Ovary (tissue), 7 donors: ENCODE measurements at regions not wholly inside any gene's neighbourhood (a gene's known extent, or its start where the extent isn't known, plus 50 kb on each side); places are given as distances from the start of the nearest gene placed in this dataset.

Source experiments
- DNase-seq, 5 donors: peaks; one replicate each; pipeline ENCODE4 v3.0.0-alpha.2; 2019 to 2020
- H3K27ac ChIP-seq, 2 donors: fragments of 200-600 bp; one replicate each; pipeline versions ENCODE4 v1.5.1 to v1.8.0; 2019 to 2022
- H3K27me3 ChIP-seq: fragments of 200-600 bp; one replicate; pipeline ENCODE4 v1.8.0; 2022
- H3K36me3 ChIP-seq: fragments of 200-600 bp; sonication (generic); one replicate; pipeline ENCODE4 v1.5.1; 2019
- H3K4me1 ChIP-seq: one replicate; pipeline ENCODE4 v1.8.1; 2013; ENCODE audit warnings: mild to moderate bottlenecking, moderate library complexity; ENCODE audit not compliant: insufficient read depth
- H3K4me3 ChIP-seq: fragments of 200-600 bp; sonication (generic); one replicate; pipeline ENCODE4 v1.5.1; 2017
- H3K9me3 ChIP-seq, 2 donors: fragments of 200-600 bp in 1 of 2; sonication (generic) in 1 of 2; one replicate each; pipeline versions ENCODE4 v1.5.1 to v1.8.1; 2013 to 2019; ENCODE audit warnings: mild to moderate bottlenecking in 1 of 2, moderate library complexity in 1 of 2
- EP300 ChIP-seq: sonication (generic); formaldehyde crosslinking; IDR thresholded peaks from one replicate; pipeline ENCODE4 v1.6.1; 2017; ENCODE audit warnings: antibody characterized with exemption
- POLR2A ChIP-seq: fragments of 450-650 bp; IDR thresholded peaks from one replicate; pipeline ENCODE4 v1.6.1; 2017; ENCODE audit warnings: antibody characterized with exemption, mild to moderate bottlenecking, moderate library complexity
- whole genome bisulfite sequencing, 3 donors: extraction: QIAGEN DNeasy Blood & Tissue Kit in 1 of 3; methylation state at CpG; one replicate each; pipeline versions ENCODE4 v1.1.5 to v1.1.7; 2013 to 2017; 5-methylcytosine and 5-hydroxymethylcytosine counted together
- intact Hi-C, 4 donors: fragments of 100-400 bp; cut with DNase I; formaldehyde crosslinking; loops; one replicate each; pipeline versions ENCODE4 v1.11.0 to v1.15.1; 2022 to 2023
- TF ChIP-seq, protein P1 (sequence below), 3 donors: fragments of 450-650 bp in 2 of 3; fragments of 200-600 bp in 1 of 3; IDR thresholded peaks; one replicate each; pipeline versions ENCODE4 v1.5.1 to v1.8.0; 2016 to 2022; ENCODE audit warnings: antibody characterized with exemption in 3 of 3, mild to moderate bottlenecking in 1 of 3
- donor health status: DM: no; HTN: no; CAD: no; lungs with moderate emphysema.
- donor health status: DM: no; HTN: no; CAD: no.
- donor health status: Bipolar disorder and iron deficiency.
- donor health status: DM: no; HTN: no; CAD: no.
- donor health status: DM: yes; HTN: yes; CAD: no.

DNA sequence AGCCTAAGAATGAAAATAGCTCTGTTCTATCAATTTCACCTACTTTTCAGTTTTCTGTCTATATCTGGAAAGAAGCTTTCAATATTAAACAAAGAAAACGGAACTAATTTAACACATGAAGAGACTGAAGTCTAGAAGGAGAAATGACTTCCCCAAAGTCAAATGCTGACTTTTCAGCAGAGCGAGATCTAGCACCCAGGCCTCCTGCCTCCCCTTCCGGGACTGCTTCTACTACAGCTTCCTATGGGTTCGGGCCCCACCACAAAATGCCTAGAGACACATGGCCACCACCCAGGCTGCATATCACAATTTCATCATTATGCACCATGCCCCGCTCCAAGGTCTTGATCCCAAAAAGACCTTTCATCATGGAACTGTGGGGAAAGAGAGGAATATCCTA is 104.5 kb downstream of the SST start:
- no peak overlapping the region for H3K4me3 ChIP-seq
- H3K4me1 ChIP-seq: no peaks in the 10 kb centered on the region
- no peak overlapping the region for H3K27ac ChIP-seq
- DNase-seq: no peak
- 95 to 97% (median 95%) methylated on average over 5 of the region's 5 CpGs for WGBS, 3 donors
- H3K27me3 ChIP-seq: no peaks in the 10 kb centered on the region
- intact Hi-C loops: no loop called here
- H3K9me3 ChIP-seq: no peaks in the 10 kb centered on the region
- no peaks in the 10 kb centered on the region for H3K36me3 ChIP-seq
- TF ChIP-seq, protein P1, sequence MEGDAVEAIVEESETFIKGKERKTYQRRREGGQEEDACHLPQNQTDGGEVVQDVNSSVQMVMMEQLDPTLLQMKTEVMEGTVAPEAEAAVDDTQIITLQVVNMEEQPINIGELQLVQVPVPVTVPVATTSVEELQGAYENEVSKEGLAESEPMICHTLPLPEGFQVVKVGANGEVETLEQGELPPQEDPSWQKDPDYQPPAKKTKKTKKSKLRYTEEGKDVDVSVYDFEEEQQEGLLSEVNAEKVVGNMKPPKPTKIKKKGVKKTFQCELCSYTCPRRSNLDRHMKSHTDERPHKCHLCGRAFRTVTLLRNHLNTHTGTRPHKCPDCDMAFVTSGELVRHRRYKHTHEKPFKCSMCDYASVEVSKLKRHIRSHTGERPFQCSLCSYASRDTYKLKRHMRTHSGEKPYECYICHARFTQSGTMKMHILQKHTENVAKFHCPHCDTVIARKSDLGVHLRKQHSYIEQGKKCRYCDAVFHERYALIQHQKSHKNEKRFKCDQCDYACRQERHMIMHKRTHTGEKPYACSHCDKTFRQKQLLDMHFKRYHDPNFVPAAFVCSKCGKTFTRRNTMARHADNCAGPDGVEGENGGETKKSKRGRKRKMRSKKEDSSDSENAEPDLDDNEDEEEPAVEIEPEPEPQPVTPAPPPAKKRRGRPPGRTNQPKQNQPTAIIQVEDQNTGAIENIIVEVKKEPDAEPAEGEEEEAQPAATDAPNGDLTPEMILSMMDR (IDR thresholded peaks at IDR 0.05): no peak
- TF ChIP-seq EP300 (no peak), POLR2A (no peak)

DNA sequence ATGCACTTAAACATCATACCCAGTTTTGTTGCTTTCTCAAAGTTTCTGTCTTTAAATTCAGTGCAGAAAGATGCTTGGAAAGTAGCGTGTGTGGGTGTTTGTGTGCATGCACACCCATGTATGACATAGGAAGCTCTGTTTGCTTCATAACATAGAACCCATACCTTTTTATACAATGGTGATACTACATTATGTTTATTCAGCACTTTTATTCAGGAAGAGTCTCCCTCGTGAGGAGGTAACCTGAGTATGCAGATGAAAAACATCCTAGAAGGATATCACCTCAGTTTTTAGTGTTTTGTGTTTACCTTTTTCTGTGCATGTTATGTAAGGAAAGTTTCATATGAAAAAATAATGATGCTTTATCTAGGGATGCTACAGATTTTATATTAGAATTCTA is 111.2 kb downstream of the SST start:
- intact Hi-C loops: no loop called here
- Histone ChIP-seq H3K27me3 (no peaks in the 10 kb centered on the region), H3K36me3 (no peaks in the 10 kb centered on the region), H3K4me1 (no peaks in the 10 kb centered on the region), H3K27ac (no peak overlapping the region), H3K4me3 (no peak overlapping the region), H3K9me3 (no peaks in the 10 kb centered on the region)
- 60 to 75% (median 73%) methylated on average over 2 of the region's 2 CpGs for WGBS, 3 donors
- no peak for DNase-seq
- TF ChIP-seq POLR2A: no peak
- TF ChIP-seq EP300: no peak
- TF ChIP-seq, protein P1 (IDR thresholded peaks at IDR 0.05): no peak

DNA sequence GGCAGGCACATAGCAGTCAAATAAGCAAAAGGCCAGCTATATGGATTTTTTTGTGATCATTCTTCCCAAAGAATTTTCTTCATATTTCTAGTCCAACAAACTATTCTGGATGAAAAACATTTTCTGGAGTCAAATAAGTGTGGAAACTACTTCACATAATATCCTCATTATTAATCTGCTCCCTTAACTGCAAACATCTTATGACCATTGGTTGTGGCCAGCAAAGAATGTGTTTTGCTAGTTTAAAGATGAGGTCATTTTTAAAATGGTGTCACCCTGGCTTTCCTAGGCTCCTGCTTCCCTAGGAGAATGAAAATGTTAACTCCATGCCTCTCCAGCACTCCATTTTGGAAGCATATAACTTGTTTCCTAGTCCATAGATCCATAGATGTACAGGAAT is 118.8 kb downstream of the SST start:
- H3K36me3 ChIP-seq: no peaks in the 10 kb centered on the region
- DNase-seq: no peak
- no peak overlapping the region for H3K27ac ChIP-seq
- H3K4me1 ChIP-seq: no peaks in the 10 kb centered on the region
- H3K9me3 ChIP-seq: no peaks in the 10 kb centered on the region
- H3K4me3 ChIP-seq: no peak overlapping the region
- intact Hi-C loops: no loop called here
- no peak for TF ChIP-seq POLR2A
- TF ChIP-seq EP300: no peak
- TF ChIP-seq, protein P1 (IDR thresholded peaks at IDR 0.05): no peak
- no peaks in the 10 kb centered on the region for H3K27me3 ChIP-seq

DNA sequence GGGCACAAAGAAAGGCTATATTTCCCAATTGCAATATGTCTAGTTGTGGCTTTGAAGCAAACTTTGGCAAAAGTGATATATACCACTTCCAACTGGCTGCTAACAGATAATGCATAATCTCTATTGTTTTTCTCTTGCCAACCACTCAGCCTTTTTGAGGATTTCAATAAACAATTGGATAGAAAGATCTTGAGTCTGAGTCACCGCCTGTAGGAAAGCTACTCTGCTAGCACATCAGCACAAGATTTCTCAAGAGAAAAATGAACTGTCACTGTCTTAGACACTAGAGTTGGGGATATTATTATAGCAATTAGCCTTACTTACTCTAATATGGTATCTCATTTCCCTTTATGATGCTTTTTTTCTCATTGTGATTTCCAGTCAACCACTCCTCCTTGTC is 119.7 kb downstream of the SST start:
- 90 to 97% (median 94%) methylated on average over 1 of the region's 1 CpG for WGBS, 3 donors
- intact Hi-C loops: no loop called here
- no peak overlapping the region for H3K4me3 ChIP-seq

More for the DNA sequence above, 119.7 kb downstream of the SST start:
- Histone ChIP-seq H3K27me3 (no peaks in the 10 kb centered on the region), H3K27ac (no peak overlapping the region), H3K9me3 (no peaks in the 10 kb centered on the region), H3K36me3 (no peaks in the 10 kb centered on the region), H3K4me1 (no peaks in the 10 kb centered on the region)
- TF ChIP-seq, protein P1 (IDR thresholded peaks at IDR 0.05): no peak
- TF ChIP-seq POLR2A: no peak
- TF ChIP-seq EP300: no peak
- DNase-seq: no peak
